GM12892 (cell line): ENCODE measurements at regions not wholly inside any gene's neighbourhood (a gene's known extent, or its start where the extent isn't known, plus 50 kb on each side); places are given as distances from the start of the nearest gene placed in this dataset.

ENCODE experiments used
- POLR2A ChIP-seq: IDR thresholded peaks from 2 replicates; pipeline ENCODE4 v1.6.1; 2011; ENCODE audit warnings: low read depth, low read length, control low read depth
- POLR2AphosphoS5 ChIP-seq: IDR thresholded peaks from 2 replicates; pipeline ENCODE4 v1.6.1; 2011; ENCODE audit warnings: low read depth, low read length, control low read depth
- TAF1 ChIP-seq: IDR thresholded peaks from 2 replicates; pipeline ENCODE4 v1.6.1; 2011; ENCODE audit warnings: low read depth, mild to moderate bottlenecking, control low read depth, low read length, borderline replicate concordance

GRCh38 chr6:2589171-2589661 lies 161.5 kb downstream of the MYLK4 start:
- TF ChIP-seq TAF1, result no peak
- TF ChIP-seq POLR2AphosphoS5, result no peak
- TF ChIP-seq POLR2A, result no peak
